A549 (cell line): ENCODE measurements at regions not wholly inside any gene's neighbourhood (a gene's known extent, or its start where the extent isn't known, plus 50 kb on each side); places are given as distances from the start of the nearest gene placed in this dataset.

Experiments used
- ATAC-seq, 2 experiments: fragments of 200-7000 bp in 1 of 2; fragments of >200 bp in 1 of 2; cut with Nextera tagmentation in 1 of 2; cut with Tn5 transposase in 1 of 2; 3 replicates each; pipeline versions ENCODE4 v1.8.0 to v1.9.1; 2018 to 2020; ENCODE audit warnings: mild to moderate bottlenecking in 1 of 2, moderate library complexity in 1 of 2
- CTCF ChIA-PET: fragments of 300-600 bp; sonication (Branson Sonifier 250); formaldehyde crosslinking; extraction: SDS; loops from one replicate; lab custom pipeline; 2021; ENCODE audit warnings: antibody characterized with exemption, inconsistent platforms; lab: Yijun Ruan, JAX
- POLR2A ChIA-PET: fragments of 350-600 bp; formaldehyde crosslinking; extraction: SDS; loops from one replicate; lab custom pipeline; 2021; ENCODE audit warnings: antibody characterized with exemption, inconsistent platforms; lab: Yijun Ruan, JAX
- DNase-seq, 2 experiments: peaks; one replicate each; pipeline versions ENCODE4 v3.0.0 to v3.0.0-alpha.2; 2011 to 2016; ENCODE audit warnings: low read depth in 1 of 2, low spot score in 1 of 2
- FAIRE-seq: peaks from 2 replicates; lab custom pipeline; 2011; peaks lifted over from hg19 to GRCh38; lab: Jason Lieb, UNC
- H3K27ac ChIP-seq, 2 experiments: fragments of >200 bp; sonication (Bioruptor Twin); formaldehyde crosslinking; 3 replicates each; pipeline ENCODE4 v1.5.1; 2016 to 2017
- H3K4me1 ChIP-seq: fragments of >200 bp; sonication (Bioruptor Twin); formaldehyde crosslinking; 3 replicates; pipeline ENCODE4 v1.6.1; 2016
- H3K4me2 ChIP-seq: fragments of >200 bp; sonication (Bioruptor Twin); formaldehyde crosslinking; 3 replicates; pipeline ENCODE4 v1.6.1; 2016
- H3K4me3 ChIP-seq: fragments of >200 bp; sonication (Bioruptor Twin); formaldehyde crosslinking; 3 replicates; pipeline ENCODE4 v1.5.1; 2016
- H3K9me3 ChIP-seq: fragments of >200 bp; sonication (Bioruptor Twin); formaldehyde crosslinking; 3 replicates; pipeline ENCODE4 v1.6.1; 2016
- BHLHE40 ChIP-seq: IDR thresholded peaks from 2 replicates; pipeline ENCODE4 v1.6.1; 2012; ENCODE audit warnings: low read depth, low read length, inconsistent platforms
- CBX2 ChIP-seq: fragments of 200-600 bp; sonication (generic); IDR thresholded peaks from 2 replicates; pipeline ENCODE4 v1.6.1; 2016; ENCODE audit warnings: low read depth, mild to moderate bottlenecking, borderline replicate concordance
- CHD2 ChIP-seq: fragments of 150-350 bp; IDR thresholded peaks from 2 replicates; pipeline ENCODE4 v1.6.1; 2014; ENCODE audit warnings: low read length; ENCODE audit not compliant: partially characterized antibody
- E2F6 ChIP-seq: IDR thresholded peaks from 2 replicates; pipeline ENCODE4 v1.6.1; 2012; ENCODE audit warnings: low read depth, borderline replicate concordance
- EHF ChIP-seq: fragments of 250-450 bp; sonication (Bioruptor Pico); IDR thresholded peaks from 2 replicates; pipeline ENCODE4 v1.5.0; 2020; ENCODE audit warnings: mild to moderate bottlenecking
- ELK1 ChIP-seq: fragments of 150-350 bp; IDR thresholded peaks from 2 replicates; pipeline ENCODE4 v1.6.1; 2014; ENCODE audit warnings: low read depth, mild to moderate bottlenecking, low read length
- FOSB ChIP-seq: fragments of 250-450 bp; sonication (Bioruptor Pico); IDR thresholded peaks from 2 replicates; pipeline ENCODE4 v1.5.0; 2020; ENCODE audit warnings: mild to moderate bottlenecking, moderate library complexity
- HOXB13 ChIP-seq: fragments of 250-450 bp; sonication (Bioruptor Pico); IDR thresholded peaks from 2 replicates; pipeline ENCODE4 v1.5.0; 2020; ENCODE audit warnings: low read depth, mild to moderate bottlenecking, moderate library complexity
- JUNB ChIP-seq: fragments of >200 bp; sonication (Bioruptor Twin); formaldehyde crosslinking; IDR thresholded peaks from 2 replicates; pipeline ENCODE4 v1.6.1; 2016
- MAX ChIP-seq: IDR thresholded peaks from 2 replicates; pipeline ENCODE4 v1.6.1; 2012
- MYC ChIP-seq: IDR thresholded peaks from 2 replicates; pipeline ENCODE4 v1.6.1; 2012; ENCODE audit warnings: mild to moderate bottlenecking, inconsistent platforms, low read length, improper control_type of control experiment, borderline replicate concordance
- NFE2L2 ChIP-seq: fragments of 150-350 bp; conservative IDR thresholded peaks from 2 replicates; pipeline ENCODE4 v1.6.1; 2014; ENCODE audit warnings: low read length
- NR3C1 ChIP-seq: fragments of >200 bp; sonication (Bioruptor Twin); formaldehyde crosslinking; IDR thresholded peaks from 3 replicates; pipeline ENCODE4 v1.6.1; 2017
- RAD21 ChIP-seq, 2 experiments: fragments of >200 bp in 1 of 2; sonication (Bioruptor Twin) in 1 of 2; formaldehyde crosslinking in 1 of 2; IDR thresholded peaks in 1 of 2; conservative IDR thresholded peaks in 1 of 2; 2 replicates in 1 of 2; 3 replicates in 1 of 2; pipeline ENCODE4 v1.6.1; 2012 to 2018; ENCODE audit warnings: inconsistent platforms in 1 of 2
- RARB ChIP-seq: fragments of 250-450 bp; sonication (Bioruptor Pico); IDR thresholded peaks from 2 replicates; pipeline ENCODE4 v1.8.0; 2021; ENCODE audit warnings: mild to moderate bottlenecking, moderate library complexity
- RFX5 ChIP-seq: fragments of 450-650 bp; IDR thresholded peaks from 2 replicates; pipeline ENCODE4 v1.7.1; 2014; ENCODE audit warnings: antibody characterized with exemption, mild to moderate bottlenecking, moderate library complexity
- SREBF2 ChIP-seq: fragments of 450-650 bp; IDR thresholded peaks from 2 replicates; pipeline ENCODE4 v1.6.1; 2014; ENCODE audit warnings: mild to moderate bottlenecking, moderate library complexity
- TP53 ChIP-seq: fragments of 250-450 bp; sonication (Bioruptor Pico); IDR thresholded peaks from 2 replicates; pipeline ENCODE4 v1.5.0; 2021; ENCODE audit warnings: mild to moderate bottlenecking, moderate library complexity
- ZC3H11A ChIP-seq: fragments of 450-650 bp; IDR thresholded peaks from 2 replicates; pipeline ENCODE4 v1.6.1; 2014; ENCODE audit warnings: antibody characterized with exemption, mild to moderate bottlenecking
- ZFP36 ChIP-seq: fragments of 450-650 bp; IDR thresholded peaks from 2 replicates; pipeline ENCODE4 v1.6.1; 2014; ENCODE audit warnings: borderline replicate concordance; ENCODE audit not compliant: partially characterized antibody
- WGBS: methylation state at CpG from one replicate; pipeline ENCODE4 v1.1.6; 2017; ENCODE audit errors: missing lambda C conversion rate; 5-methylcytosine and 5-hydroxymethylcytosine counted together
- TF ChIP-seq, protein P1 (sequence below): fragments of 450-650 bp; IDR thresholded peaks from 2 replicates; pipeline ENCODE4 v1.6.1; 2014; ENCODE audit warnings: antibody characterized with exemption
- TF ChIP-seq, protein P2 (sequence below): fragments of >200 bp; sonication (Bioruptor Twin); formaldehyde crosslinking; IDR thresholded peaks from 3 replicates; pipeline ENCODE4 v1.6.1; 2016
- TF ChIP-seq, protein P3 (sequence below): fragments of >200 bp; sonication (Bioruptor Twin); formaldehyde crosslinking; IDR thresholded peaks from 2 replicates; pipeline ENCODE4 v1.6.1; 2016

DNA sequence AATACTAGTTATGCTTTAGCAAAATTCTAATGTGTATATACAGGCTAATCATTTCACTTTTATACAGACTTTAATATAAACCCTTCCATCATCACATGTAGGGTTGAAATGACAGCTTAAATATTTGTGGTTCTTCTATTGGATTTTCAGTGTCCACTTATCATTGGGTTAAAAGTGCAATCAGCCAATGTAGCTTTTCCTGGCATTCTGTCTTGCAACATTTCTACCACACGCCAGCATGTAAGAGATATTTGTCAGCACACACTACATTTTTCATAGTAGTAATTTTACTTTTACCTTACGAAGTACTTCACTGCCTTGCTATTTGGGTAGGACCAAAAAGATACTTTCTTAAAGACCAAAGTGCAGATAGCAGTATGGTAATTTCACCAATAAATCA lies 252.0 kb downstream of the TBX18 start:
- CTCF ChIA-PET = interaction anchor here (0.9 kb wide), 1 partner anchor 84 kb away, joined by 3 read pairs; no protein-coding TSS in a partner anchor
- POLR2A ChIA-PET = no interaction called here
- no peaks in the 10 kb centered on the region for H3K9me3 ChIP-seq
- H3K4me3 ChIP-seq = no peak overlapping the region
- H3K4me1 ChIP-seq = peaks cover 13% of the 10 kb centered on the region; the same call in 1 of the 3 replicates
- TF ChIP-seq MYC (no peak), ZC3H11A (no peak), HOXB13 (CRISPR knock-in tag) (no peak), CBX2 (no peak), RAD21 (conservative IDR thresholded peaks at IDR 0.05 in 1 of 2, IDR thresholded peaks at IDR 0.05 in 1 of 2) (no peak), BHLHE40 (no peak), NR3C1 (no peak), JUNB (no peak), RARB (no peak), E2F6 (no peak), ELK1 (no peak), FOSB (CRISPR knock-in tag) (no peak), RFX5 (no peak), SREBF2 (no peak), NFE2L2 (no peak)
- TF ChIP-seq, protein P1, sequence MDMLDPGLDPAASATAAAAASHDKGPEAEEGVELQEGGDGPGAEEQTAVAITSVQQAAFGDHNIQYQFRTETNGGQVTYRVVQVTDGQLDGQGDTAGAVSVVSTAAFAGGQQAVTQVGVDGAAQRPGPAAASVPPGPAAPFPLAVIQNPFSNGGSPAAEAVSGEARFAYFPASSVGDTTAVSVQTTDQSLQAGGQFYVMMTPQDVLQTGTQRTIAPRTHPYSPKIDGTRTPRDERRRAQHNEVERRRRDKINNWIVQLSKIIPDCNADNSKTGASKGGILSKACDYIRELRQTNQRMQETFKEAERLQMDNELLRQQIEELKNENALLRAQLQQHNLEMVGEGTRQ = no peak
- TF ChIP-seq, protein P2, sequence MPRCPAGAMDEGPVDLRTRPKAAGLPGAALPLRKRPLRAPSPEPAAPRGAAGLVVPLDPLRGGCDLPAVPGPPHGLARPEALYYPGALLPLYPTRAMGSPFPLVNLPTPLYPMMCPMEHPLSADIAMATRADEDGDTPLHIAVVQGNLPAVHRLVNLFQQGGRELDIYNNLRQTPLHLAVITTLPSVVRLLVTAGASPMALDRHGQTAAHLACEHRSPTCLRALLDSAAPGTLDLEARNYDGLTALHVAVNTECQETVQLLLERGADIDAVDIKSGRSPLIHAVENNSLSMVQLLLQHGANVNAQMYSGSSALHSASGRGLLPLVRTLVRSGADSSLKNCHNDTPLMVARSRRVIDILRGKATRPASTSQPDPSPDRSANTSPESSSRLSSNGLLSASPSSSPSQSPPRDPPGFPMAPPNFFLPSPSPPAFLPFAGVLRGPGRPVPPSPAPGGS = no peak
- no peak overlapping the region for H3K27ac ChIP-seq
- FAIRE-seq (no peak), DNase-seq (no peak), ATAC-seq (no peak)
- H3K4me2 ChIP-seq = no peak overlapping the region
- WGBS = 75% methylated on average over 2 of the region's 2 CpGs

DNA sequence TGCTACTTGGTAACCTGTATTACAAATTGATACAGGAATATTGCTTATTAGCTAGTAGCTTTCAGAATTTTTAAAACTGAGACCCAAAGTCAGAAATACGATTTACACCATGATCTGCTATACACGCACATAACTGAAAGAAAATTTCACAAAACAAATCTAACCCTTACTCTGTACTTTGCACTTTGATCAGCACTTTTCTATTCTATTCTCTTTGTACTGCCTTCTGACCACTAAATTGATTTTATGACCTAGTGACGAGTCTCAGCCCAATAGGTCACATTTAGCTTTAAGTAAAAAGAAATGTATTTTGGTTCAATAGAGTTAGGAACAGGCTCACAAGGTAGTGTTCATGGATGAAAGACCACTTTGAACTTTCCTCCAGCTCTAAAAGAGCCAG lies 252.5 kb downstream of the TBX18 start:
- Histone ChIP-seq H3K27ac (no peak overlapping the region), H3K9me3 (no peaks in the 10 kb centered on the region), H3K4me2 (no peak overlapping the region), H3K4me3 (no peak overlapping the region), H3K4me1 (peaks cover 13% of the 10 kb centered on the region; the same call in 1 of the 3 replicates)
- TF ChIP-seq ZFP36 (no peak), CHD2 (no peak), TP53 (CRISPR knock-in tag) (no peak), MAX (no peak), ELK1 (no peak), RARB (no peak), EHF (no peak)
- TF ChIP-seq, protein P3, sequence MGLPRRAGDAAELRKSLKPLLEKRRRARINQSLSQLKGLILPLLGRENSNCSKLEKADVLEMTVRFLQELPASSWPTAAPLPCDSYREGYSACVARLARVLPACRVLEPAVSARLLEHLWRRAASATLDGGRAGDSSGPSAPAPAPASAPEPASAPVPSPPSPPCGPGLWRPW = no peak
- POLR2A ChIA-PET = no interaction called here
- FAIRE-seq (no peak), DNase-seq (no peak), ATAC-seq (no peak)
- CTCF ChIA-PET = interaction anchor here (0.9 kb wide), 1 partner anchor 84 kb away, joined by 3 read pairs; no protein-coding TSS in a partner anchor
- 71% methylated on average over 3 of the region's 3 CpGs for WGBS
